Activated naive CD4-positive, alpha-beta T cell treated with anti-CD3 and anti-CD28 coated beads, Interleukin-2, amount 50 U/mL, for 24 hours (primary cell): ENCODE measurements at regions not wholly inside any gene's neighbourhood (a gene's known extent, or its start where the extent isn't known, plus 50 kb on each side); places are given as distances from the start of the nearest gene placed in this dataset.

Source experiments
- H3K27ac Mint-ChIP-seq: one replicate; pipeline ENCODE4 v1.8.0; 2021; ENCODE audit warnings: mild to moderate bottlenecking, mixed read lengths
- H3K27me3 Mint-ChIP-seq: one replicate; pipeline ENCODE4 v1.8.0; 2021; ENCODE audit warnings: mixed read lengths
- H3K36me3 Mint-ChIP-seq: one replicate; pipeline ENCODE4 v1.8.0; 2021; ENCODE audit warnings: mixed read lengths
- H3K4me1 Mint-ChIP-seq: one replicate; pipeline ENCODE4 v1.8.0; 2021; ENCODE audit warnings: mixed read lengths
- H3K4me3 Mint-ChIP-seq: one replicate; pipeline ENCODE4 v1.8.0; 2021; ENCODE audit warnings: mild to moderate bottlenecking, mixed read lengths
- H3K9me3 Mint-ChIP-seq: one replicate; pipeline ENCODE4 v1.8.0; 2021; ENCODE audit warnings: mixed read lengths

- H3K27me3 Mint-ChIP-seq, result no peaks in the 10 kb centered on the region
- H3K9me3 Mint-ChIP-seq, result no peaks in the 10 kb centered on the region
- H3K4me3 Mint-ChIP-seq, result no peak overlapping the region
- no peaks in the 10 kb centered on the region for H3K36me3 Mint-ChIP-seq
- peaks cover 14% of the 10 kb centered on the region for H3K4me1 Mint-ChIP-seq
- H3K27ac Mint-ChIP-seq, result no peak overlapping the region
Measured at GRCh38 chr11:45089251-45089650, 57.2 kb upstream of the PRDM11 start.

GRCh38 chr11:45089676-45090499 lies 56.6 kb upstream of the PRDM11 start:
- no peaks in the 10 kb centered on the region for H3K9me3 Mint-ChIP-seq
- H3K4me3 Mint-ChIP-seq, result no peak overlapping the region
- H3K27ac Mint-ChIP-seq, result no peak overlapping the region
- no peaks in the 10 kb centered on the region for H3K36me3 Mint-ChIP-seq
- H3K27me3 Mint-ChIP-seq, result no peaks in the 10 kb centered on the region
- peaks cover 14% of the 10 kb centered on the region for H3K4me1 Mint-ChIP-seq

- no peaks in the 10 kb centered on the region for H3K27me3 Mint-ChIP-seq
- no peak overlapping the region for H3K27ac Mint-ChIP-seq
- no peak overlapping the region for H3K4me3 Mint-ChIP-seq
- H3K36me3 Mint-ChIP-seq, result no peaks in the 10 kb centered on the region
- H3K9me3 Mint-ChIP-seq, result no peaks in the 10 kb centered on the region
- H3K4me1 Mint-ChIP-seq, result peaks cover 14% of the 10 kb centered on the region
Measured at GRCh38 chr11:45090607-45091006, 55.8 kb upstream of the PRDM11 start.

- Mint-ChIP-seq H3K4me1 (peaks cover 14% of the 10 kb centered on the region), H3K9me3 (no peaks in the 10 kb centered on the region), H3K36me3 (no peaks in the 10 kb centered on the region), H3K27me3 (no peaks in the 10 kb centered on the region), H3K4me3 (no peak overlapping the region), H3K27ac (peak overlapping the region; percentile 77)
Measured at GRCh38 chr11:45091563-45092403, 54.7 kb upstream of the PRDM11 start.

GRCh38 chr11:45092404-45092785 lies 54.0 kb upstream of the PRDM11 start:
- H3K4me1 Mint-ChIP-seq, result peaks cover 14% of the 10 kb centered on the region
- no peak overlapping the region for H3K4me3 Mint-ChIP-seq
- peak overlapping the region; percentile 11 for H3K27ac Mint-ChIP-seq

GRCh38 chr11:45092901-45093760 lies 53.3 kb upstream of the PRDM11 start:
- Mint-ChIP-seq H3K36me3 (no peaks in the 10 kb centered on the region), H3K27me3 (no peaks in the 10 kb centered on the region), H3K9me3 (no peaks in the 10 kb centered on the region), H3K4me3 (no peak overlapping the region), H3K27ac (peak overlapping the region; percentile 82), H3K4me1 (peaks cover 14% of the 10 kb centered on the region)

More at GRCh38 chr11:45092404-45092785, 54.0 kb upstream of the PRDM11 start:
- H3K9me3 Mint-ChIP-seq, result no peaks in the 10 kb centered on the region
- no peaks in the 10 kb centered on the region for H3K27me3 Mint-ChIP-seq
- no peaks in the 10 kb centered on the region for H3K36me3 Mint-ChIP-seq

GRCh38 chr11:45093761-45094455 lies 52.5 kb upstream of the PRDM11 start:
- H3K27me3 Mint-ChIP-seq, result no peaks in the 10 kb centered on the region
- no peak overlapping the region for H3K4me3 Mint-ChIP-seq
- H3K36me3 Mint-ChIP-seq, result no peaks in the 10 kb centered on the region
- no peaks in the 10 kb centered on the region for H3K9me3 Mint-ChIP-seq
- no peak overlapping the region for H3K27ac Mint-ChIP-seq
- peaks cover 14% of the 10 kb centered on the region for H3K4me1 Mint-ChIP-seq

- peaks cover 14% of the 10 kb centered on the region for H3K4me1 Mint-ChIP-seq
- no peak overlapping the region for H3K4me3 Mint-ChIP-seq
- H3K27ac Mint-ChIP-seq, result no peak overlapping the region
- H3K9me3 Mint-ChIP-seq, result no peaks in the 10 kb centered on the region
- no peaks in the 10 kb centered on the region for H3K27me3 Mint-ChIP-seq
- H3K36me3 Mint-ChIP-seq, result no peaks in the 10 kb centered on the region
Measured at GRCh38 chr11:45094958-45095690, 51.3 kb upstream of the PRDM11 start.

- no peak overlapping the region for H3K27ac Mint-ChIP-seq
- H3K4me1 Mint-ChIP-seq, result peaks cover 17% of the 10 kb centered on the region
- H3K4me3 Mint-ChIP-seq, result no peak overlapping the region
- no peaks in the 10 kb centered on the region for H3K36me3 Mint-ChIP-seq
- H3K9me3 Mint-ChIP-seq, result no peaks in the 10 kb centered on the region
- H3K27me3 Mint-ChIP-seq, result no peaks in the 10 kb centered on the region
Measured at GRCh38 chr11:45095691-45096010, 50.8 kb upstream of the PRDM11 start.

- H3K4me3 Mint-ChIP-seq, result no peak overlapping the region
- H3K36me3 Mint-ChIP-seq, result no peaks in the 10 kb centered on the region
- no peak overlapping the region for H3K27ac Mint-ChIP-seq
- no peaks in the 10 kb centered on the region for H3K9me3 Mint-ChIP-seq
- peaks cover 26% of the 10 kb centered on the region for H3K4me1 Mint-ChIP-seq
- H3K27me3 Mint-ChIP-seq, result no peaks in the 10 kb centered on the region
Measured at GRCh38 chr11:45096636-45097035, 49.8 kb upstream of the PRDM11 start.
